ENCODE measurements at regions not wholly inside any gene's neighbourhood (a gene's known extent, or its start where the extent isn't known, plus 50 kb on each side); places are given as distances from the start of the nearest gene placed in this dataset.

DNA sequence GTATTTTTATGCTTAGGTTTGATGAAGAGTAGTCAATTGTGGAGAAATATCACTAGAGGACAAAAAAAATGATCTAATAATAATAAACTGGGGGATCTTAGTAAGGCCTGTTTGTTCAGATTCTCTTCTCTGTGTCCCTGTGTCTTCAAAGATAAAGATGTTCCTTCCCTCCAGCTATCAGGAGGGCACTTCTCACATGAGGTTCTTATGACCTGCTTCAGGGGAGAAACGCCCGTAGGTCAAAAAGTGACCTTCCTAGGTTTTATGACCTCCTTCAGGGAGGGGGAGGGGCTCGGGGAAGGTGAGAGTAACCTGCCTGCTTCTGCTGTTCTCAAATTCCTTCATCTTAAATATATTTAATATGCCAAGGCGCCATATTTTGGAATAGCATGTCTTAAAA is 89.2 kb upstream of the JADE1 start:
- H3K27me3 ChIP-seq (ENCODE audit: insufficient read depth, poor library complexity, severe bottlenecking): no peaks in the 10 kb centered on the region
- H3K27ac ChIP-seq (replicated peaks): no peak overlapping the region
- no peak overlapping the region for H3K4me3 ChIP-seq (replicated peaks; ENCODE audit: insufficient read depth, low read length)
- no peak for DNase-seq (ENCODE audit: low read depth in 1 of 2, low spot score in 1 of 2)
- no peak for TF ChIP-seq POLR2AphosphoS5 (IDR thresholded peaks at IDR 0.05; ENCODE audit: low read depth)
- TF ChIP-seq SPI1 (IDR thresholded peaks at IDR 0.05; ENCODE audit: borderline replicate concordance, low read depth): no peak
- no peak for TF ChIP-seq GABPA (IDR thresholded peaks at IDR 0.05; ENCODE audit: low read depth)
- TF ChIP-seq, protein P1, sequence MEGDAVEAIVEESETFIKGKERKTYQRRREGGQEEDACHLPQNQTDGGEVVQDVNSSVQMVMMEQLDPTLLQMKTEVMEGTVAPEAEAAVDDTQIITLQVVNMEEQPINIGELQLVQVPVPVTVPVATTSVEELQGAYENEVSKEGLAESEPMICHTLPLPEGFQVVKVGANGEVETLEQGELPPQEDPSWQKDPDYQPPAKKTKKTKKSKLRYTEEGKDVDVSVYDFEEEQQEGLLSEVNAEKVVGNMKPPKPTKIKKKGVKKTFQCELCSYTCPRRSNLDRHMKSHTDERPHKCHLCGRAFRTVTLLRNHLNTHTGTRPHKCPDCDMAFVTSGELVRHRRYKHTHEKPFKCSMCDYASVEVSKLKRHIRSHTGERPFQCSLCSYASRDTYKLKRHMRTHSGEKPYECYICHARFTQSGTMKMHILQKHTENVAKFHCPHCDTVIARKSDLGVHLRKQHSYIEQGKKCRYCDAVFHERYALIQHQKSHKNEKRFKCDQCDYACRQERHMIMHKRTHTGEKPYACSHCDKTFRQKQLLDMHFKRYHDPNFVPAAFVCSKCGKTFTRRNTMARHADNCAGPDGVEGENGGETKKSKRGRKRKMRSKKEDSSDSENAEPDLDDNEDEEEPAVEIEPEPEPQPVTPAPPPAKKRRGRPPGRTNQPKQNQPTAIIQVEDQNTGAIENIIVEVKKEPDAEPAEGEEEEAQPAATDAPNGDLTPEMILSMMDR (IDR thresholded peaks at IDR 0.05; ENCODE audit: insufficient read depth, low read length): no peak
- TF ChIP-seq, protein P2, sequence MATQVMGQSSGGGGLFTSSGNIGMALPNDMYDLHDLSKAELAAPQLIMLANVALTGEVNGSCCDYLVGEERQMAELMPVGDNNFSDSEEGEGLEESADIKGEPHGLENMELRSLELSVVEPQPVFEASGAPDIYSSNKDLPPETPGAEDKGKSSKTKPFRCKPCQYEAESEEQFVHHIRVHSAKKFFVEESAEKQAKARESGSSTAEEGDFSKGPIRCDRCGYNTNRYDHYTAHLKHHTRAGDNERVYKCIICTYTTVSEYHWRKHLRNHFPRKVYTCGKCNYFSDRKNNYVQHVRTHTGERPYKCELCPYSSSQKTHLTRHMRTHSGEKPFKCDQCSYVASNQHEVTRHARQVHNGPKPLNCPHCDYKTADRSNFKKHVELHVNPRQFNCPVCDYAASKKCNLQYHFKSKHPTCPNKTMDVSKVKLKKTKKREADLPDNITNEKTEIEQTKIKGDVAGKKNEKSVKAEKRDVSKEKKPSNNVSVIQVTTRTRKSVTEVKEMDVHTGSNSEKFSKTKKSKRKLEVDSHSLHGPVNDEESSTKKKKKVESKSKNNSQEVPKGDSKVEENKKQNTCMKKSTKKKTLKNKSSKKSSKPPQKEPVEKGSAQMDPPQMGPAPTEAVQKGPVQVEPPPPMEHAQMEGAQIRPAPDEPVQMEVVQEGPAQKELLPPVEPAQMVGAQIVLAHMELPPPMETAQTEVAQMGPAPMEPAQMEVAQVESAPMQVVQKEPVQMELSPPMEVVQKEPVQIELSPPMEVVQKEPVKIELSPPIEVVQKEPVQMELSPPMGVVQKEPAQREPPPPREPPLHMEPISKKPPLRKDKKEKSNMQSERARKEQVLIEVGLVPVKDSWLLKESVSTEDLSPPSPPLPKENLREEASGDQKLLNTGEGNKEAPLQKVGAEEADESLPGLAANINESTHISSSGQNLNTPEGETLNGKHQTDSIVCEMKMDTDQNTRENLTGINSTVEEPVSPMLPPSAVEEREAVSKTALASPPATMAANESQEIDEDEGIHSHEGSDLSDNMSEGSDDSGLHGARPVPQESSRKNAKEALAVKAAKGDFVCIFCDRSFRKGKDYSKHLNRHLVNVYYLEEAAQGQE (IDR thresholded peaks at IDR 0.05; ENCODE audit: insufficient replicate concordance, low read depth): no peak

DNA sequence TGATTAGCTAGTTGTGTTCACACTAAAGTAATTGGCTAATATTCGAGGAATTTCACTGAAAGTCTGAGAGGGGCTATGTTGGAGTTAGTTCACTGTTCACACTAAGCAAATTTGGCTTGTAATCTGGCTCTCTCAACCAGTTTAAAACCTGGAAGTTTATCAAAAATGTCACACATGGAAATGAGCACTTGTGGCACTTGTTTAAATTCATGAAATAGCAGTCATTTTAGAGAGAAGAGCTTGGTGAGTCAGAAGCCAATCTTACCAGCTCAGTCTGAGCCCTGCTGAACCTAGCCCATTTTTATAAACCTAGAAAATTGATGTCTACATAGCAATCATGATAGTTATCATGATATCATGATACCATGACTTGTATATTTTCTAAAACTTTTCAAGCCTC is 90.7 kb upstream of the JADE1 start:
- DNase-seq (ENCODE audit: low read depth in 1 of 2, low spot score in 1 of 2): no peak
- Histone ChIP-seq H3K4me3 (replicated peaks; ENCODE audit: insufficient read depth, low read length) (no peak overlapping the region), H3K27ac (replicated peaks) (no peak overlapping the region), H3K27me3 (ENCODE audit: insufficient read depth, poor library complexity, severe bottlenecking) (no peaks in the 10 kb centered on the region)
- TF ChIP-seq, protein P1 (IDR thresholded peaks at IDR 0.05; ENCODE audit: insufficient read depth, low read length): no peak
- TF ChIP-seq, protein P2 (IDR thresholded peaks at IDR 0.05; ENCODE audit: insufficient replicate concordance, low read depth): no peak
- no peak for TF ChIP-seq SPI1 (IDR thresholded peaks at IDR 0.05; ENCODE audit: borderline replicate concordance, low read depth)
- no peak for TF ChIP-seq POLR2AphosphoS5 (IDR thresholded peaks at IDR 0.05; ENCODE audit: low read depth)
- TF ChIP-seq GABPA (IDR thresholded peaks at IDR 0.05; ENCODE audit: low read depth): no peak

DNA sequence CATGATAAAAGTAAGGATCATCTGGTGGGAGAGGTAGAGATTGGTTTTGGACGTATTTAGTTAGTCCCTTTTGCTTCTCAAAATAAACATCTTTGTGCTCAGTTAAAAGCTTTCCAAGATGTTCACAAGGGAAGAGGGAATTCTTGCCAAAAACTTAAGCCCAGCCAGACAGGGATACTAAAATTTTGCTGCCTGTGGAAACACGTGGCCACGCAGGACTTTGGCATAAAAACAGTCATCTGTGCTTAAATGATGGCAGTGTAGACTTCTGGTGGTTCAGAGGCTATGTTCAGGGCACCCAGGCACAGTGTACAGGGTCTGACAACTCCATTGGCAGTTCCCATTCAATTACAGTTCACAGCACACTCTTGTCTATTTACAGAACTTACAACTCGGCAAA is 93.2 kb upstream of the JADE1 start:
- TF ChIP-seq, protein P2 (IDR thresholded peaks at IDR 0.05; ENCODE audit: insufficient replicate concordance, low read depth): no peak
- no peak for TF ChIP-seq GABPA (IDR thresholded peaks at IDR 0.05; ENCODE audit: low read depth)
- TF ChIP-seq SPI1 (IDR thresholded peaks at IDR 0.05; ENCODE audit: borderline replicate concordance, low read depth): no peak
- TF ChIP-seq POLR2AphosphoS5 (IDR thresholded peaks at IDR 0.05; ENCODE audit: low read depth): no peak
- TF ChIP-seq, protein P1 (IDR thresholded peaks at IDR 0.05; ENCODE audit: insufficient read depth, low read length): no peak
- H3K27ac ChIP-seq (replicated peaks): no peak overlapping the region
- no peak for DNase-seq (ENCODE audit: low read depth in 1 of 2, low spot score in 1 of 2)
- no peaks in the 10 kb centered on the region for H3K27me3 ChIP-seq (ENCODE audit: insufficient read depth, poor library complexity, severe bottlenecking)
- H3K4me3 ChIP-seq (replicated peaks; ENCODE audit: insufficient read depth, low read length): no peak overlapping the region
